ENCODE measurements at regions not wholly inside any gene's neighbourhood (a gene's known extent, or its start where the extent isn't known, plus 50 kb on each side); places are given as distances from the start of the nearest gene placed in this dataset.

DNA sequence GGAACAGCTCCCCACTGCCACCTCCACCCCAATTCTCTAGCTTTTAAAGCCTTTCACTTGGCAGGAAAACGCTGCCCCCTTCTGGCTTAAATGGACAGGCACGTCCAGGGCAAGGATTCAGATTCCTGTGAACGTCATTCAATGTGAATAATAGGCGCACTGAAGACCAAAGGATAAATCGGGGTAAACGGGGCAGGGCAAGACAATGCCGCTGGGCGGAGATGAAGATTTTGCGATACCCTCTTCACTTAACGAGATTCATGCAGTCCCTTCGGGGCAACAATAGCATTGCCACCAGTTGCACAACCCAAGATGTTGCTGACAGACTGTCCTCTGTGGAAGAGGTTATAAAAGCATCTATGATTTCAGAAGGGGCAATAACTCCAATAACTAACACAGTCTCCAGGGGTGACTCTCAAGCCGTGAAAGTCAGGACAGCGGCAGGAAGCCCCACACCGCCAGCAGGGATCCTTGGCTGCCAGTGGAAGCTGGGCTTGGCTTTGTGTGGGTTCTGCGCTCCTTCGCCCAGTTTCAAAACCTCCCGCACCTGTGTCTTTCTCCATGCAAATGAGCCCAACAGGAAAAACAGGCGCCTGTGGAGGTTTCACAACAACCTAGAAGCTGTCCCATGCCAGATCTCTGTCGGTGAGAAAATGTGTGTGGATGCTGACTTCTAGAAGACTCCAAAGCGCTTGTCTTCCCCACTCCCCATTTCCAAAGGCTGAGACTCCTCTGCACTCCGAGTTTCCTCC, 291.8 kb downstream of the BMP7 start:
- H3K4me3 ChIP-seq (ENCODE audit: control insufficient read depth, low read depth, low read length): no peak overlapping the region
- TF ChIP-seq, protein P1, sequence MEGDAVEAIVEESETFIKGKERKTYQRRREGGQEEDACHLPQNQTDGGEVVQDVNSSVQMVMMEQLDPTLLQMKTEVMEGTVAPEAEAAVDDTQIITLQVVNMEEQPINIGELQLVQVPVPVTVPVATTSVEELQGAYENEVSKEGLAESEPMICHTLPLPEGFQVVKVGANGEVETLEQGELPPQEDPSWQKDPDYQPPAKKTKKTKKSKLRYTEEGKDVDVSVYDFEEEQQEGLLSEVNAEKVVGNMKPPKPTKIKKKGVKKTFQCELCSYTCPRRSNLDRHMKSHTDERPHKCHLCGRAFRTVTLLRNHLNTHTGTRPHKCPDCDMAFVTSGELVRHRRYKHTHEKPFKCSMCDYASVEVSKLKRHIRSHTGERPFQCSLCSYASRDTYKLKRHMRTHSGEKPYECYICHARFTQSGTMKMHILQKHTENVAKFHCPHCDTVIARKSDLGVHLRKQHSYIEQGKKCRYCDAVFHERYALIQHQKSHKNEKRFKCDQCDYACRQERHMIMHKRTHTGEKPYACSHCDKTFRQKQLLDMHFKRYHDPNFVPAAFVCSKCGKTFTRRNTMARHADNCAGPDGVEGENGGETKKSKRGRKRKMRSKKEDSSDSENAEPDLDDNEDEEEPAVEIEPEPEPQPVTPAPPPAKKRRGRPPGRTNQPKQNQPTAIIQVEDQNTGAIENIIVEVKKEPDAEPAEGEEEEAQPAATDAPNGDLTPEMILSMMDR (IDR thresholded peaks at IDR 0.05; ENCODE audit: control insufficient read depth, insufficient read depth, low read depth, low read length, missing control alignments): peak; percentile 85
- DNase-seq (ENCODE audit: low read depth): peak; percentile 28

DNA sequence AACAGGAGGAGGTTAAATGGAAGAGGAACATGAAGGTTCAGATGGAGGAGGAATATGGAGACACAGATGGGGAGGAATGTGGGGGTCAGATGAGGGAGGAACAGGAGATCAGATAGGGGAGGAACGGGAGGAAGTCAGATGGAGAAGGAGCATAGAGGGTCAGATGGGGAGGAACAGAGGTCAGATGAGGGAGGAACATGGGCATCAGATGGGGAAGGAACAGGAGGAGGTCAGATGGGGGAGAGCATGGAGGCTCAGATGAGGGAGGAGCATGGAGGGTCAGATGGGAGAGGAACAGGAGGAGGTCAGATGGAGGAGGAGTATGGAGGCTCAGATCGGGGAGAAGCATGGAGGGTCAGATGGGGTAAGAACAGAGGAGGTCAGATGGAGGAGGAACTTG, 290.6 kb downstream of the BMP7 start:
- no peak for DNase-seq (ENCODE audit: low read depth)
- TF ChIP-seq, protein P1 (IDR thresholded peaks at IDR 0.05; ENCODE audit: control insufficient read depth, insufficient read depth, low read depth, low read length, missing control alignments): no peak
- H3K4me3 ChIP-seq (ENCODE audit: control insufficient read depth, low read depth, low read length): no peak overlapping the region

DNA sequence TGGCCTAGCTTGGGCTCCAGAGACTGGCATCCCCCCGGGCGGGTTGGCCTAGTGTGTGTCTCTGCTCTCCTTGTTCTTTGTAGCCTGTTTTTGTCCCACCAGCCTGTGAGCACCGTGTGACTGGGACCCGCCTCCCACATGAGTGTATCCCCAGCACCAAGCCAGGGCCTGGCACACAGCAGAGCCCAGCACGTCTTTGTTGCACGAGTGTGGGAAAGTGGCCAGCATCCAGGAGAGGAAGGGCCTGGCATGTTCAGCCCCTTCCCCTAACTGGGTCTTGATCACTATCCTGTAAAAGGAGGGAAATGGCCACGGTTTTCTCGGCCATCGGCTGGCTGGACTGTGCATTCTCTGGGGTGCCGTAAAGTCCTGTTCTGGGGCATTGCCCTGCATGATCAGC, 290.1 kb downstream of the BMP7 start:
- no peak overlapping the region for H3K4me3 ChIP-seq (ENCODE audit: control insufficient read depth, low read depth, low read length)
- no peak for DNase-seq (ENCODE audit: low read depth)

DNA sequence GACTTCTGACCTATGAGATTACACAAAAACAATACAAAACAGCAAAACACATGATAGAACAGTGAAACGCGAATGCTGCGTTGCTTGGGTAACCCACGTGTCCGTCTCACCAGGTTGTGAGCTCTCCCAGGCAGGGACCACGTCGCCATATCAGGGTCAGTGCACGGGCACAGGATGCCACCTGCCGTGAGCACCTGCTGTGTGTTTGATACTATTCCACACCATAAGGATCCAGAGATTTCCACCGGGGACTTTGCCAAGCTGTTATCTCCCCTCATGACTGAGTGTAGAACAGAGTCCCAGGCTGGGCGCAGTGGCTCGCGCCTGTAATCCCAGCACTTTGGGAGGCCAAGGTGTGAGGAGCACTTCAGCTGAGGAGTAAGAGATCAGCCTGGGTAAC, 288.0 kb downstream of the BMP7 start:
- H3K4me3 ChIP-seq (ENCODE audit: control insufficient read depth, low read depth, low read length): no peak overlapping the region
- TF ChIP-seq, protein P1 (IDR thresholded peaks at IDR 0.05; ENCODE audit: control insufficient read depth, insufficient read depth, low read depth, low read length, missing control alignments): no peak
- no peak for DNase-seq (ENCODE audit: low read depth)

More for the DNA sequence above, 290.1 kb downstream of the BMP7 start:
- TF ChIP-seq, protein P1 (IDR thresholded peaks at IDR 0.05; ENCODE audit: control insufficient read depth, insufficient read depth, low read depth, low read length, missing control alignments): no peak

DNA sequence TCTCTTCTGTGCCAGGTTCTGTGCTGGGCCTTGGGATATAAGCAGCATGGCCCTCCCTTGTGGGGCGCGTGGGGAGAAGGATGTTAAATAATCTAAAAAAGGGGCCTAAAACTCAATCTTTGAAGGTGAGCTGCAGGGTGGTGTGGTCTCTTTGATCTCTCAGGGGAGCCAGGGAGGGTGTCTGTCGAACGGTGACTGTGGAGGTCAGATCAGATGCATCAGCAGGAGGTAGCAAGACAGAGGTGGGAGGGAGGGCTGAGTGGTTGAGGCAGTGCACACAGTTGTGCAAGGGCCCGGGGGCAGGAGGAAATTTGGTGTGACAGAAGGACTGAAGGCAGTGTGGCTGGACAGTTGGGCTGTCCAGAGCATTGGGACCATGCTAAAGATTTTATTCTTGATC, 287.3 kb downstream of the BMP7 start:
- DNase-seq (ENCODE audit: low read depth): no peak
- H3K4me3 ChIP-seq (ENCODE audit: control insufficient read depth, low read depth, low read length): no peak overlapping the region
- TF ChIP-seq, protein P1 (IDR thresholded peaks at IDR 0.05; ENCODE audit: control insufficient read depth, insufficient read depth, low read depth, low read length, missing control alignments): no peak

DNA sequence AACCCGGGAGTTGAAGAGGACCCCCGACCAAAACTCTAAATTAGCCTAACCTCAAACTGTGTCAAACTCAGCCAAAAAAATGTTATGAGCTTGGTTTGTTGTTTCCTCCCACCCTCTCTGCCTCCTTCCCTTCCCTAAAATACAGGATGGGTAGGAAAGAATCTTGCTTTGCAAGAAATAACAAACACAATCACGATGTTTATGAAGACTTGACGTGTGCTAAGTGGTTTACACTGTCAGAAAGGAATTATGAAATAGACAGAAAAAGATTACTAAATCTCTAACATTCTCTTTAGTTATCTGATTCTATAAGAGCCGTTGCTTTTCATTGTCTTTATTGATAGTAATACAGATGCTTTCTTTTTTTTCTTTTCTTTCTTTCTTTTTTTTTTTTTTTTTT, 285.1 kb downstream of the BMP7 start:
- TF ChIP-seq, protein P1 (IDR thresholded peaks at IDR 0.05; ENCODE audit: control insufficient read depth, insufficient read depth, low read depth, low read length, missing control alignments): no peak
- no peak for DNase-seq (ENCODE audit: low read depth)
- no peak overlapping the region for H3K4me3 ChIP-seq (ENCODE audit: control insufficient read depth, low read depth, low read length)

Measured in AG09309 (cell line).